ENCODE measurements at regions not wholly inside any gene's neighbourhood (a gene's known extent, or its start where the extent isn't known, plus 50 kb on each side); places are given as distances from the start of the nearest gene placed in this dataset.

DNA sequence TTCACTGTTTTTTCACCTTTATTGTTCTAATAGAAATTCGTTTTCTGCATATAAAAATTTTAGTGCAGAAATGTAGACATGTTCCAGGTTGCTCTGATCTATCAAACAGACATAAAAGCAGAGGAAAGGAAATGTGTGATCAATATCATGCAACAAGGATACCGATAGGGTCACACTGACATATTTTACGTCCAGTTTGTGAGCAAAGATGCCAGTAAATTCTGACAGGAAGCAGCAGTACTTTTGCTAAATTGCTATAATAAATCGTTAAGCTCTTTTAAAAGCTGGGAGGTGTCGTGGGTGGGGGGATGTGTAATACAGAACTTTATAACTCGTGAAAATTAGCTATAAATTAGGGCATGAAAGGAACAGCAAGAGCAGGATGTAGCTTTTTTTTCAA is 955.2 kb downstream of the BRINP3 start:
- no peaks in the 10 kb centered on the region for H3K9me3 ChIP-seq
- H3K4me1 ChIP-seq = no peaks in the 10 kb centered on the region
- intact Hi-C loops (cut with DNase I) = no loop called here
- H3K4me3 ChIP-seq = no peak overlapping the region
- no peak for DNase-seq
- WGBS, 2 donors = 46 to 47% methylated on average over 6 of the region's 6 CpGs
- TF ChIP-seq POLR2A (IDR thresholded peaks at IDR 0.05) = no peak
- TF ChIP-seq, protein P1, sequence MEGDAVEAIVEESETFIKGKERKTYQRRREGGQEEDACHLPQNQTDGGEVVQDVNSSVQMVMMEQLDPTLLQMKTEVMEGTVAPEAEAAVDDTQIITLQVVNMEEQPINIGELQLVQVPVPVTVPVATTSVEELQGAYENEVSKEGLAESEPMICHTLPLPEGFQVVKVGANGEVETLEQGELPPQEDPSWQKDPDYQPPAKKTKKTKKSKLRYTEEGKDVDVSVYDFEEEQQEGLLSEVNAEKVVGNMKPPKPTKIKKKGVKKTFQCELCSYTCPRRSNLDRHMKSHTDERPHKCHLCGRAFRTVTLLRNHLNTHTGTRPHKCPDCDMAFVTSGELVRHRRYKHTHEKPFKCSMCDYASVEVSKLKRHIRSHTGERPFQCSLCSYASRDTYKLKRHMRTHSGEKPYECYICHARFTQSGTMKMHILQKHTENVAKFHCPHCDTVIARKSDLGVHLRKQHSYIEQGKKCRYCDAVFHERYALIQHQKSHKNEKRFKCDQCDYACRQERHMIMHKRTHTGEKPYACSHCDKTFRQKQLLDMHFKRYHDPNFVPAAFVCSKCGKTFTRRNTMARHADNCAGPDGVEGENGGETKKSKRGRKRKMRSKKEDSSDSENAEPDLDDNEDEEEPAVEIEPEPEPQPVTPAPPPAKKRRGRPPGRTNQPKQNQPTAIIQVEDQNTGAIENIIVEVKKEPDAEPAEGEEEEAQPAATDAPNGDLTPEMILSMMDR (IDR thresholded peaks at IDR 0.05) = no peak
- H3K27me3 ChIP-seq = no peaks in the 10 kb centered on the region
- H3K27ac ChIP-seq = no peak overlapping the region
- H3K36me3 ChIP-seq (replicated peaks in 1 of 2; ENCODE audit: insufficient read depth in 1 of 2, low read depth in 2 of 2) = no peaks in the 10 kb centered on the region
- ATAC-seq = no peak

DNA sequence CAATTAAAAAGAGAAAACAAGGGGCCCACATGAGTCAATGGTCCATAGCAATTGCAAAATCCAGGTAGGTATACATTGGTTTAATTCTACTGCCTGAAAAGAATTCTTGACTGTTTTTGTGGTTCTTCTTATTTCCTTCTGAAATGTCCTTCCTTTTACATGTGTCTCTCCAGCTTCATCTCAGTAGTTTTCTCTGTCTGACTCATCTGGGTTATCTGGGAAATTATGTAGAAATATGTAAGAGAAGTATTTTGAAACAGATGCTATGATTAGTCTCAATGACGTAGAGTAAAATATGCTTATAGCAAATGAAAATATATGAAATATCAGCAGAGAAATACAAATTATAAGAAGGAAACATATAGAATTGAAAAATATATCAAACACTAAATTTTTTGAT is 953.2 kb downstream of the BRINP3 start:
- intact Hi-C loops (cut with DNase I) = no loop called here
- Histone ChIP-seq H3K4me1 (no peaks in the 10 kb centered on the region), H3K27me3 (no peaks in the 10 kb centered on the region), H3K4me3 (no peak overlapping the region), H3K36me3 (replicated peaks in 1 of 2; ENCODE audit: insufficient read depth in 1 of 2, low read depth in 2 of 2) (no peaks in the 10 kb centered on the region), H3K9me3 (no peaks in the 10 kb centered on the region), H3K27ac (no peak overlapping the region)
- ATAC-seq (no peak), DNase-seq (no peak)
- 78% methylated on average over 1 of the region's 1 CpG for WGBS, 2 donors
- TF ChIP-seq POLR2A (IDR thresholded peaks at IDR 0.05) = no peak
- TF ChIP-seq, protein P1 (IDR thresholded peaks at IDR 0.05) = no peak

DNA sequence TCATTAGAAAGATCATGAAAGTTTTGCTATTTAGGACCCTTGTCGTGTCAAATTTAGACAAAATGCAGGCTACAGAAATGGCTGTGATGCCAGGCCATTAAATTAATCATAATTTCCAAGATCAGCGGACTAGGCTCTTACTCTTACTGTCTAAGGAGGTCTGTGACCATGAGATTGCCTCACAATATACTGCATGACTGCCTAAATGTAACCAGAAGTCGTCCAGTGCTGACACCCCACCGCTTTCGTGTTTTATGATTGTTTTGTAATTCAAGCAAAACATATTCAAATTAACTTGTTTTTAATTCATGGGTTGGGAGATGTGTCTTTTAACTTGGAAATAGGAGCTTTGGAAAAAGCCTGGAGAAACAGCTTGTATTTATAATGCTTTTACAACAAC is 947.5 kb downstream of the BRINP3 start:
- no peak overlapping the region for H3K4me3 ChIP-seq
- no peaks in the 10 kb centered on the region for H3K27me3 ChIP-seq
- H3K27ac ChIP-seq = no peak overlapping the region
- H3K36me3 ChIP-seq (replicated peaks in 1 of 2; ENCODE audit: insufficient read depth in 1 of 2, low read depth in 2 of 2) = no peaks in the 10 kb centered on the region
- DNase-seq (no peak), ATAC-seq (no peak)
- no peaks in the 10 kb centered on the region for H3K4me1 ChIP-seq
- intact Hi-C loops (cut with DNase I) = no loop called here
- no peaks in the 10 kb centered on the region for H3K9me3 ChIP-seq
- WGBS, 2 donors = 47 to 76% methylated on average over 5 of the region's 5 CpGs
- no peak for TF ChIP-seq POLR2A (IDR thresholded peaks at IDR 0.05)
- TF ChIP-seq, protein P1 (IDR thresholded peaks at IDR 0.05) = no peak

DNA sequence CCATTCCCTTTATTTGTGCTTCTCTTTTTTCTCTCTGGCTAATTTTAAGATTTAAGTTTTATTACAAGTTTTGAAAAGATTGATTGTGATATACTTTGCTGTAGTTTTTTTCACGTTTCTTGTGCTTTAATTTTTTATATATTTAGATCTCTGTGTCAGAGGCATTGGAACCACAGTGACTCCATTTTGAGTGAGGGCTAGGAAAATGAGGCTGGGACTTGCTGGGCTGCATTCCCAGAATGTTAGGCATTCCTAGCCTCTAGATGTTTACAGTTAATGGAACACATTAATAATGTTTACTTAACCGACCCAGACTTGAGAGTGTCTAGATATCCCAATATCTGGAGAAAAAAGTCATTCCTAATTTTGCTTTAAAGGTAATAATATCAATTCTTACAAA is 939.4 kb downstream of the BRINP3 start:
- WGBS, 2 donors = 21 to 23% methylated on average over 2 of the region's 2 CpGs
- ATAC-seq = no peak

DNA sequence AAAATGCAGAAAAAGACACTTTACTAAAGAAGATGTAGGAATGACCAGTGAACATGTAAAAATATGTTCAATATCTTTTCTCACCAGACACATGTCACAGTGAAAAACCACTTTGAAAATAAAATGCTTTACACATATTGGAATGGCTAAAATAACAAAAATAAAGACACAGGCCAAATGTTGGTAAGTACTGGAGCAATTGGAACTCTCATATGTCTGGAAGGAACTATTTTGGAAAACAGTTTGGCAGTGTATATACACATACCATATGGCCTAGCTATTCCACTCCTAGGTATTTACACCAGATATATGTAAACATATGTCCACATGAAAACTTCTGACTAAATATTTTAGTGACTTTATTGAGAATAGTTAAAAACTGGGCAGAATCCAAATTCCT is 927.2 kb downstream of the BRINP3 start:
- DNase-seq (no peak), ATAC-seq (no peak)
- Histone ChIP-seq H3K9me3 (no peaks in the 10 kb centered on the region), H3K27me3 (no peaks in the 10 kb centered on the region), H3K36me3 (replicated peaks in 1 of 2; ENCODE audit: insufficient read depth in 1 of 2, low read depth in 2 of 2) (no peaks in the 10 kb centered on the region), H3K4me3 (no peak overlapping the region), H3K4me1 (no peaks in the 10 kb centered on the region), H3K27ac (no peak overlapping the region)
- TF ChIP-seq, protein P1 (IDR thresholded peaks at IDR 0.05) = no peak
- no peak for TF ChIP-seq POLR2A (IDR thresholded peaks at IDR 0.05)
- intact Hi-C loops (cut with DNase I) = no loop called here

More for the DNA sequence above, 939.4 kb downstream of the BRINP3 start:
- H3K27me3 ChIP-seq = no peaks in the 10 kb centered on the region
- no peaks in the 10 kb centered on the region for H3K36me3 ChIP-seq (replicated peaks in 1 of 2; ENCODE audit: insufficient read depth in 1 of 2, low read depth in 2 of 2)
- no peaks in the 10 kb centered on the region for H3K9me3 ChIP-seq
- no peak overlapping the region for H3K27ac ChIP-seq
- intact Hi-C loops (cut with DNase I) = no loop called here
- TF ChIP-seq, protein P1 (IDR thresholded peaks at IDR 0.05) = no peak
- TF ChIP-seq POLR2A (IDR thresholded peaks at IDR 0.05) = no peak
- H3K4me1 ChIP-seq = no peaks in the 10 kb centered on the region
- no peak overlapping the region for H3K4me3 ChIP-seq
- no peak for DNase-seq

Measured in body of pancreas (tissue), 4 donors.